ENCODE measurements at regions not wholly inside any gene's neighbourhood (a gene's known extent, or its start where the extent isn't known, plus 50 kb on each side); places are given as distances from the start of the nearest gene placed in this dataset.

DNA sequence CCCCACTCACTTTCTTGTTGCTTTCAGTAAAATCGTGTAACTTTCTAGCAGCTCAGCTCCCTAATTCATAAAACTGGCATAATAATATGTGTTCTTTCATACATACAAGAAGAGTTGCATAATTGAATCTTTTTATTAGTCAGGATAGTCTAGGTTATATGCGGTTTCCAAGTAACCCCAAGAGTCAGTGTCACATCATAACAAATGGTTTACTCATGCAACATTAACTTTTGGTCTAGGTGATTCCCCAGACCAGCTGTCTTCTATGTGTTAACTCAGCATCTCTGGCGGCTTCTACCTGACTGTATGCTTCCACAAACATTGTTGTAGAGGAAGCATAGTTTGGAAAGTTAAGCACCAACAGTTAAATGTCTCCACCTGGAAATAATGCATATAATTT, 1000.4 kb downstream of the CDH11 start:
- DNase-seq (ENCODE audit: low spot score in 2 of 2, unreplicated experiment in 2 of 2) = no peak

DNA sequence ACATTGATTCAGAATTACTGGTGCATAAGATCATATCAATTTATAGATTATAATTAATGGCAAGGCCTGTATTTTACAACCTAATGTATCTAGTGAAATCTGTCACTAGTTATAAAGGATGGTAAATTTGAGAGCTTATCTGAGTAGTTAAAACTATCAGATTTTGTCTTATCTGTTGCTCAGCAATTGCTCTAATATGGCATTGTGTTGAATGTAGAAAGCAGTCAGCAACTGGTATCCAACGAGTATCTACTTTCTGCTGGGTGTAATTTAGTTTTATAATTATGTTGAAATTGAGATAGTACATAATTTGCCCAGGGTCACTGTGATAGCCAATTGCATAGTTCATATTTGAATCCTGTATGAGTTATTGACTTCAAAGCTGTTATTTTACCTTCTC, 1005.7 kb downstream of the CDH11 start:
- Mint-ChIP-seq H3K27me3 (ENCODE audit: low read depth) (peaks cover 10% of the 10 kb centered on the region), H3K27ac (no peak overlapping the region), H3K4me3 (no peak overlapping the region), H3K9me3 (no peaks in the 10 kb centered on the region), H3K36me3 (no peaks in the 10 kb centered on the region), H3K4me1 (no peaks in the 10 kb centered on the region)
- DNase-seq (ENCODE audit: low spot score in 2 of 2, unreplicated experiment in 2 of 2) = no peak
- TF ChIP-seq, protein P1, sequence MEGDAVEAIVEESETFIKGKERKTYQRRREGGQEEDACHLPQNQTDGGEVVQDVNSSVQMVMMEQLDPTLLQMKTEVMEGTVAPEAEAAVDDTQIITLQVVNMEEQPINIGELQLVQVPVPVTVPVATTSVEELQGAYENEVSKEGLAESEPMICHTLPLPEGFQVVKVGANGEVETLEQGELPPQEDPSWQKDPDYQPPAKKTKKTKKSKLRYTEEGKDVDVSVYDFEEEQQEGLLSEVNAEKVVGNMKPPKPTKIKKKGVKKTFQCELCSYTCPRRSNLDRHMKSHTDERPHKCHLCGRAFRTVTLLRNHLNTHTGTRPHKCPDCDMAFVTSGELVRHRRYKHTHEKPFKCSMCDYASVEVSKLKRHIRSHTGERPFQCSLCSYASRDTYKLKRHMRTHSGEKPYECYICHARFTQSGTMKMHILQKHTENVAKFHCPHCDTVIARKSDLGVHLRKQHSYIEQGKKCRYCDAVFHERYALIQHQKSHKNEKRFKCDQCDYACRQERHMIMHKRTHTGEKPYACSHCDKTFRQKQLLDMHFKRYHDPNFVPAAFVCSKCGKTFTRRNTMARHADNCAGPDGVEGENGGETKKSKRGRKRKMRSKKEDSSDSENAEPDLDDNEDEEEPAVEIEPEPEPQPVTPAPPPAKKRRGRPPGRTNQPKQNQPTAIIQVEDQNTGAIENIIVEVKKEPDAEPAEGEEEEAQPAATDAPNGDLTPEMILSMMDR (IDR thresholded peaks at IDR 0.05; ENCODE audit: unreplicated experiment) = no peak

More for the DNA sequence above, 1000.4 kb downstream of the CDH11 start:
- Mint-ChIP-seq H3K27me3 (ENCODE audit: low read depth) (peaks cover 8% of the 10 kb centered on the region), H3K27ac (no peak overlapping the region), H3K4me3 (no peak overlapping the region), H3K9me3 (no peaks in the 10 kb centered on the region), H3K36me3 (no peaks in the 10 kb centered on the region), H3K4me1 (no peaks in the 10 kb centered on the region)
- TF ChIP-seq, protein P1 (IDR thresholded peaks at IDR 0.05; ENCODE audit: unreplicated experiment) = no peak

GRCh38 chr16:64109241-64109640, 1012.6 kb downstream of the CDH11 start:
- DNase-seq (ENCODE audit: low spot score in 2 of 2, unreplicated experiment in 2 of 2) = no peak
- Mint-ChIP-seq H3K27ac (no peak overlapping the region), H3K27me3 (ENCODE audit: low read depth) (peaks cover 2% of the 10 kb centered on the region), H3K4me1 (no peaks in the 10 kb centered on the region), H3K9me3 (no peaks in the 10 kb centered on the region), H3K36me3 (no peaks in the 10 kb centered on the region), H3K4me3 (no peak overlapping the region)
- TF ChIP-seq, protein P1 (IDR thresholded peaks at IDR 0.05; ENCODE audit: unreplicated experiment) = no peak

- DNase-seq (ENCODE audit: low spot score in 2 of 2, unreplicated experiment in 2 of 2) = no peak
- H3K36me3 Mint-ChIP-seq = no peaks in the 10 kb centered on the region
- H3K9me3 Mint-ChIP-seq = no peaks in the 10 kb centered on the region
- TF ChIP-seq, protein P1 (IDR thresholded peaks at IDR 0.05; ENCODE audit: unreplicated experiment) = no peak
- H3K27ac Mint-ChIP-seq = no peak overlapping the region
- no peak overlapping the region for H3K4me3 Mint-ChIP-seq
- H3K4me1 Mint-ChIP-seq = no peaks in the 10 kb centered on the region
- H3K27me3 Mint-ChIP-seq (ENCODE audit: low read depth) = peaks cover 2% of the 10 kb centered on the region
These were observed 1019.2 kb downstream of the CDH11 start for GRCh38 chr16:64102654-64103053.

GRCh38 chr16:64098451-64098850, 1023.4 kb downstream of the CDH11 start:
- Mint-ChIP-seq H3K27me3 (ENCODE audit: low read depth) (peaks cover 2% of the 10 kb centered on the region), H3K4me3 (no peak overlapping the region), H3K9me3 (no peaks in the 10 kb centered on the region), H3K4me1 (no peaks in the 10 kb centered on the region), H3K36me3 (no peaks in the 10 kb centered on the region), H3K27ac (no peak overlapping the region)
- no peak for DNase-seq (ENCODE audit: low spot score in 2 of 2, unreplicated experiment in 2 of 2)
- TF ChIP-seq, protein P1 (IDR thresholded peaks at IDR 0.05; ENCODE audit: unreplicated experiment) = no peak

DNA sequence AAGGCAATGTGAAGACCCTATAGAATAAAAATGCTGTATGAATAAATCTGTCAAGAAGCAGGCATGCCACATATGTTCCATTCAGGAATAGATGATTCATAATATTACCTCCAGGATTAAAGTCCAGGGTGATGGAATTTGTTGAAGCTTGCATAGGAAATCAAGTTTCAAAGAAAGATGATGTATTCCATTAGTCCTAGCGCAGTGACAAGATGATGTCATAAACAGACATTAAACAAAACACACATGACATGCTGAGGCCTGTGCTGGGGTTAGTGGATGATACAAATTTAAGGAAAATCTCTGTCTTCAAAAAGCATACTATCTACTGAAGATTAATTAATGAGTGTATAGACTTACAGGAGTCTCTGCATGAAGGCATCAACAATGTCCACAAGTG, 1025.2 kb downstream of the CDH11 start:
- H3K4me3 Mint-ChIP-seq = no peak overlapping the region
- H3K27me3 Mint-ChIP-seq (ENCODE audit: low read depth) = peaks cover 2% of the 10 kb centered on the region
- no peak for DNase-seq (ENCODE audit: low spot score in 2 of 2, unreplicated experiment in 2 of 2)
- no peak overlapping the region for H3K27ac Mint-ChIP-seq
- TF ChIP-seq, protein P1 (IDR thresholded peaks at IDR 0.05; ENCODE audit: unreplicated experiment) = no peak
- no peaks in the 10 kb centered on the region for H3K4me1 Mint-ChIP-seq
- no peaks in the 10 kb centered on the region for H3K36me3 Mint-ChIP-seq
- H3K9me3 Mint-ChIP-seq = no peaks in the 10 kb centered on the region

All from mesothelial cell of epicardium (in vitro differentiated cells).